SU-DHL-6 (cell line): ENCODE measurements at regions not wholly inside any gene's neighbourhood (a gene's known extent, or its start where the extent isn't known, plus 50 kb on each side); places are given as distances from the start of the nearest gene placed in this dataset.

Experiments
- H2AFZ ChIP-seq: fragments of 200-600 bp; sonication (generic); 2 replicates; pipeline ENCODE4 v1.6.1; 2014; ENCODE audit warnings: low read depth, mild to moderate bottlenecking, moderate library complexity, mixed read lengths, antibody characterized with exemption, low read length; ENCODE audit not compliant: severe bottlenecking
- H3F3A ChIP-seq: fragments of 200-600 bp; shearing (Covaris generic); 2 replicates; pipeline ENCODE4 v1.6.0; 2016; ENCODE audit warnings: antibody characterized with exemption, mild to moderate bottlenecking; ENCODE audit not compliant: insufficient read depth
- H3K27ac ChIP-seq: fragments of 200-600 bp; sonication (generic); 2 replicates; pipeline ENCODE4 v1.5.1; 2016; ENCODE audit warnings: low read depth, mild to moderate bottlenecking, low read length, moderate library complexity, mixed read lengths
- H3K27me3 ChIP-seq: fragments of 200-600 bp; sonication (generic), shearing (Covaris generic); 2 replicates; pipeline ENCODE4 v1.6.0; 2014; ENCODE audit warnings: mild to moderate bottlenecking, low read length
- H3K36me3 ChIP-seq: fragments of 200-600 bp; sonication (generic); 2 replicates; pipeline ENCODE4 v1.6.1; 2014; ENCODE audit warnings: mild to moderate bottlenecking, low read length, mixed read lengths
- H3K4me2 ChIP-seq: fragments of 300-600, 200-600 bp; shearing (Covaris generic), sonication (generic); 2 replicates; pipeline ENCODE4 v1.6.0; 2014; ENCODE audit warnings: low read length, low read depth, mild to moderate bottlenecking; ENCODE audit not compliant: poor library complexity, severe bottlenecking
- H3K4me3 ChIP-seq: fragments of 200-600 bp; sonication (generic); 2 replicates; pipeline ENCODE4 v1.5.1; 2014; ENCODE audit warnings: antibody characterized with exemption, low read length, mild to moderate bottlenecking, mixed read lengths; ENCODE audit not compliant: insufficient read depth, poor library complexity, severe bottlenecking
- H3K79me2 ChIP-seq: fragments of 200-600 bp; sonication (generic); 2 replicates; pipeline ENCODE4 v1.6.1; 2014; ENCODE audit warnings: mild to moderate bottlenecking, low read length, moderate library complexity; ENCODE audit not compliant: insufficient read depth
- H3K9ac ChIP-seq: fragments of 200-600 bp; sonication (generic); 2 replicates; pipeline ENCODE4 v1.7.0; 2014; ENCODE audit warnings: mild to moderate bottlenecking, low read length
- H3K9me2 ChIP-seq: fragments of 200-600 bp; sonication (generic); replicated peaks from 2 replicates; pipeline ENCODE4 v1.6.1; 2014; ENCODE audit warnings: low read length; ENCODE audit not compliant: insufficient read depth
- H3K9me3 ChIP-seq: fragments of 200-600 bp; sonication (generic); 2 replicates; pipeline ENCODE4 v1.6.1; 2014; ENCODE audit warnings: low read length, mixed read lengths; ENCODE audit not compliant: insufficient read depth
- H4K20me1 ChIP-seq: fragments of 200-600 bp; sonication (generic); 2 replicates; pipeline ENCODE4 v1.6.1; 2014; ENCODE audit warnings: low read depth, mild to moderate bottlenecking, antibody characterized with exemption, low read length, moderate library complexity, mixed read lengths
- CTCF ChIP-seq: fragments of 200-600 bp; sonication (generic); IDR thresholded peaks from one replicate; pipeline ENCODE4 v1.5.1; 2017; ENCODE audit warnings: antibody characterized with exemption, mild to moderate bottlenecking, low read length, moderate library complexity; ENCODE audit not compliant: insufficient read depth, poor library complexity, severe bottlenecking
- EZH2phosphoT487 ChIP-seq: fragments of 200-600 bp; sonication (generic), shearing (Covaris generic); conservative IDR thresholded peaks from 2 replicates; pipeline ENCODE4 v1.6.1; 2018; ENCODE audit warnings: mild to moderate bottlenecking, antibody characterized with exemption, low read length, moderate library complexity, mixed read lengths

DNA sequence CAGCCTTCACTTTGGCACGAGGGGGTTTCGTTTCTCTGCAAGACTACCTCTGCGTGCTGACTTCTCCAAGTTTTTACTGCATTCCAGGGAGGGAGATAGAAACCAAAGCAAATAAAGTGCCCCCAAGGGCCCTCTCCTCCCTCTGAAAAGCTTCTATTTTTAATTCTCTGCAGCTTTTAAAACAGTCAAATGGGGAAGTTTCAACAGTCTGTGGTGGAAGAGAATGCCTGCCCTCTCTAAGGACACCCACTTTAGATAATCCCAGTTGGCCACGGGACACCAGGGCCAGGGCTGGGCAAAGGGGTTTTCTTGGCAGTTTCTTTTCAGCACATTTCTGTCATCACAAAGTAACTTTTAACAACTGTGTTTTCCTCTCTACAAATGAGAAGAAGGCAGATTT is 386.7 kb upstream of the NPVF start:
- H3K9me3 ChIP-seq, result no peaks in the 10 kb centered on the region
- no peaks in the 10 kb centered on the region for H3K27me3 ChIP-seq
- H3K27ac ChIP-seq, result no peak overlapping the region
- H2AFZ ChIP-seq, result no peak overlapping the region
- no peaks in the 10 kb centered on the region for H3K9me2 ChIP-seq
- H3K4me2 ChIP-seq, result no peak overlapping the region
- H3F3A ChIP-seq, result no peaks in the 10 kb centered on the region
- H3K9ac ChIP-seq, result no peak overlapping the region
- TF ChIP-seq EZH2phosphoT487 (no peak), CTCF (no peak)
- no peaks in the 10 kb centered on the region for H3K36me3 ChIP-seq
- no peaks in the 10 kb centered on the region for H3K79me2 ChIP-seq
- H4K20me1 ChIP-seq, result no peaks in the 10 kb centered on the region
- H3K4me3 ChIP-seq, result no peak overlapping the region

GRCh38 chr7:25615593-25615992 is 387.3 kb upstream of the NPVF start:
- H3K79me2 ChIP-seq, result no peaks in the 10 kb centered on the region
- H3K9me2 ChIP-seq, result no peaks in the 10 kb centered on the region
- no peak overlapping the region for H2AFZ ChIP-seq
- no peaks in the 10 kb centered on the region for H3K36me3 ChIP-seq
- no peak overlapping the region for H3K9ac ChIP-seq
- no peaks in the 10 kb centered on the region for H4K20me1 ChIP-seq
- no peaks in the 10 kb centered on the region for H3K27me3 ChIP-seq
- H3K4me3 ChIP-seq, result no peak overlapping the region
- no peak overlapping the region for H3K27ac ChIP-seq
- H3F3A ChIP-seq, result no peaks in the 10 kb centered on the region
- no peaks in the 10 kb centered on the region for H3K9me3 ChIP-seq
- TF ChIP-seq EZH2phosphoT487 (no peak), CTCF (no peak)
- no peak overlapping the region for H3K4me2 ChIP-seq

GRCh38 chr7:25617214-25617613 is 388.9 kb upstream of the NPVF start:
- TF ChIP-seq CTCF (no peak), EZH2phosphoT487 (no peak)
- Histone ChIP-seq H4K20me1 (no peaks in the 10 kb centered on the region), H3F3A (no peaks in the 10 kb centered on the region), H3K36me3 (no peaks in the 10 kb centered on the region), H3K4me3 (no peak overlapping the region), H3K9ac (no peak overlapping the region), H3K27me3 (0 out of 2 replicates have a peak, but pooled peaks cover 3% of the 10 kb centered on the region), H3K9me3 (no peaks in the 10 kb centered on the region), H3K4me2 (no peak overlapping the region), H3K9me2 (no peaks in the 10 kb centered on the region), H3K27ac (no peak overlapping the region), H3K79me2 (no peaks in the 10 kb centered on the region), H2AFZ (no peak overlapping the region)
